H9 (cell line): ENCODE measurements at regions not wholly inside any gene's neighbourhood (a gene's known extent, or its start where the extent isn't known, plus 50 kb on each side); places are given as distances from the start of the nearest gene placed in this dataset.

Source experiments
- DNase-seq: peaks from one replicate; pipeline ENCODE4 v3.0.0-alpha.2; 2017
- H2AFZ ChIP-seq: one replicate; pipeline ENCODE4 v1.6.1; 2013; ENCODE audit warnings: mild to moderate bottlenecking, low read length, control low read depth, moderate library complexity
- H2AK5ac ChIP-seq: 2 replicates; pipeline ENCODE4 v1.6.1; 2013; ENCODE audit warnings: low read length, control low read depth, mixed read lengths; ENCODE audit not compliant: insufficient read length
- H2BK120ac ChIP-seq: one replicate; pipeline ENCODE4 v1.6.1; 2013; ENCODE audit warnings: low read depth, mild to moderate bottlenecking, low read length, control low read depth, inconsistent platforms; ENCODE audit not compliant: poor library complexity, severe bottlenecking
- H2BK12ac ChIP-seq: 2 replicates; pipeline ENCODE4 v1.6.1; 2013; ENCODE audit warnings: low read length, control low read depth, mixed read lengths, low read depth; ENCODE audit not compliant: insufficient read length
- H2BK15ac ChIP-seq: 2 replicates; pipeline ENCODE4 v1.6.1; 2013; ENCODE audit warnings: low read depth, low read length, control low read depth
- H2BK20ac ChIP-seq: one replicate; pipeline ENCODE4 v1.6.1; 2013; ENCODE audit warnings: low read depth, mild to moderate bottlenecking, low read length, control low read depth, inconsistent platforms; ENCODE audit not compliant: poor library complexity, severe bottlenecking
- H2BK5ac ChIP-seq: 2 replicates; pipeline ENCODE4 v1.6.1; 2013; ENCODE audit warnings: low read length, control low read depth, mixed read lengths; ENCODE audit not compliant: insufficient read length
- H3K14ac ChIP-seq: 2 replicates; pipeline ENCODE4 v1.6.1; 2013; ENCODE audit warnings: low read length, control low read depth; ENCODE audit not compliant: insufficient read depth
- H3K18ac ChIP-seq: 2 replicates; pipeline ENCODE4 v1.6.1; 2013; ENCODE audit warnings: low read depth, mild to moderate bottlenecking, mixed read lengths, low read length, control low read depth; ENCODE audit not compliant: insufficient read length
- H3K23ac ChIP-seq: 2 replicates; pipeline ENCODE4 v1.6.1; 2013; ENCODE audit warnings: low read length, control low read depth, mixed read lengths, low read depth; ENCODE audit not compliant: insufficient read length
- H3K23me2 ChIP-seq: 2 replicates; pipeline ENCODE4 v1.6.1; 2013; ENCODE audit warnings: low read depth, mild to moderate bottlenecking, mixed read lengths, low read length, control low read depth; ENCODE audit not compliant: insufficient read length, poor library complexity, severe bottlenecking
- H3K27ac ChIP-seq: 2 replicates; pipeline ENCODE4 v1.5.1; 2013; ENCODE audit warnings: low read length, control low read depth, mixed read lengths, low read depth; ENCODE audit not compliant: insufficient read length
- H3K27me3 ChIP-seq: 2 replicates; pipeline ENCODE4 v1.6.1; 2013; ENCODE audit warnings: low read length, control low read depth, inconsistent platforms; ENCODE audit not compliant: insufficient read depth
- H3K4ac ChIP-seq: 2 replicates; pipeline ENCODE4 v1.6.1; 2013; ENCODE audit warnings: low read depth, mild to moderate bottlenecking, control low read depth, inconsistent platforms, low read length, moderate library complexity
- H3K4me1 ChIP-seq: 2 replicates; pipeline ENCODE4 v1.6.1; 2013; ENCODE audit warnings: low read length, control low read depth, inconsistent platforms; ENCODE audit not compliant: insufficient read depth
- H3K4me2 ChIP-seq: 2 replicates; pipeline ENCODE4 v1.6.1; 2013; ENCODE audit warnings: low read length, control low read depth, mixed read lengths; ENCODE audit not compliant: insufficient read length, insufficient read depth
- H3K56ac ChIP-seq: 2 replicates; pipeline ENCODE4 v1.6.1; 2013; ENCODE audit warnings: low read depth, mild to moderate bottlenecking, mixed read lengths, low read length, control low read depth; ENCODE audit not compliant: insufficient read length
- H3K79me1 ChIP-seq: 2 replicates; pipeline ENCODE4 v1.6.1; 2013; ENCODE audit warnings: low read depth, mild to moderate bottlenecking, moderate library complexity, low read length, control low read depth, inconsistent platforms; ENCODE audit not compliant: insufficient read depth, poor library complexity, severe bottlenecking
- H3K79me2 ChIP-seq: 2 replicates; pipeline ENCODE4 v1.6.1; 2013; ENCODE audit warnings: low read length, control low read depth, inconsistent platforms; ENCODE audit not compliant: insufficient read depth
- H3K9ac ChIP-seq: 2 replicates; pipeline ENCODE4 v1.6.1; 2013; ENCODE audit warnings: low read length, control low read depth, mixed read lengths; ENCODE audit not compliant: insufficient read length; ENCODE audit errors: extremely low read depth
- H3K9me3 ChIP-seq: one replicate; pipeline ENCODE4 v1.6.1; 2013; ENCODE audit warnings: low read depth, low read length, inconsistent platforms; ENCODE audit not compliant: control insufficient read depth
- H3T11ph ChIP-seq: one replicate; pipeline ENCODE4 v1.6.1; 2013; ENCODE audit warnings: mild to moderate bottlenecking, low read length, control low read depth, inconsistent platforms
- H4K20me1 ChIP-seq: one replicate; pipeline ENCODE4 v1.6.1; 2013; ENCODE audit not compliant: control insufficient read depth, insufficient read length, insufficient read depth
- H4K5ac ChIP-seq: 2 replicates; pipeline ENCODE4 v1.6.1; 2013; ENCODE audit warnings: low read depth, mild to moderate bottlenecking, mixed read lengths, low read length, control low read depth; ENCODE audit not compliant: insufficient read length
- H4K8ac ChIP-seq: replicated peaks from 2 replicates; pipeline ENCODE4 v1.6.1; 2013; ENCODE audit warnings: low read length, control low read depth, mixed read lengths, low read depth; ENCODE audit not compliant: insufficient read length
- H4K91ac ChIP-seq: 2 replicates; pipeline ENCODE4 v1.6.1; 2013; ENCODE audit warnings: low read depth, mild to moderate bottlenecking, moderate library complexity, mixed read lengths, low read length, control low read depth; ENCODE audit not compliant: insufficient read length
- H3K27ac Mint-ChIP-seq, 3 experiments: 2 replicates in 2 of 3; 3 replicates in 1 of 3; pipeline ENCODE4 v1.8.0; 2020 to 2021; ENCODE audit warnings: mixed read lengths in 3 of 3, mild to moderate bottlenecking in 1 of 3, moderate library complexity in 1 of 3
- H3K27me3 Mint-ChIP-seq: 2 replicates; pipeline ENCODE4 v1.8.0; 2021; ENCODE audit warnings: low read depth, mild to moderate bottlenecking, moderate library complexity, mixed read lengths
- H3K36me3 Mint-ChIP-seq, 3 experiments: 2 replicates in 2 of 3; 3 replicates in 1 of 3; pipeline ENCODE4 v1.8.0; 2020 to 2021; ENCODE audit warnings: low read depth in 3 of 3, mixed read lengths in 3 of 3; ENCODE audit not compliant: insufficient read depth in 1 of 3
- H3K4me1 Mint-ChIP-seq, 2 experiments: 2 replicates each; pipeline ENCODE4 v1.8.0; 2020; ENCODE audit warnings: mixed read lengths in 2 of 2
- H3K4me3 Mint-ChIP-seq, 2 experiments: 2 replicates in 1 of 2; 3 replicates in 1 of 2; pipeline ENCODE4 v1.8.0; 2020 to 2021; ENCODE audit warnings: mild to moderate bottlenecking in 2 of 2, mixed read lengths in 2 of 2, moderate library complexity in 1 of 2
- H3K9me3 Mint-ChIP-seq, 2 experiments: 2 replicates in 1 of 2; 3 replicates in 1 of 2; pipeline ENCODE4 v1.8.0; 2020; ENCODE audit warnings: mild to moderate bottlenecking in 2 of 2, mixed read lengths in 2 of 2, moderate library complexity in 1 of 2
- WGBS: extraction: QIAGEN DNeasy Blood & Tissue Kit; methylation state at CpG from one replicate; pipeline ENCODE4 v1.1.7; 2013; ENCODE audit warnings: missing lambda C conversion rate, low lambda C conversion rate, mixed read lengths; ENCODE audit not compliant: insufficient read length; ENCODE audit errors: extremely low coverage; 5-methylcytosine and 5-hydroxymethylcytosine counted together
- TF ChIP-seq, protein P1 (sequence below): fragments of 200-600 bp; sonication (generic); conservative IDR thresholded peaks from 3 replicates; pipeline ENCODE4 v1.8.0; 2021; ENCODE audit warnings: antibody characterized with exemption, mild to moderate bottlenecking

DNA sequence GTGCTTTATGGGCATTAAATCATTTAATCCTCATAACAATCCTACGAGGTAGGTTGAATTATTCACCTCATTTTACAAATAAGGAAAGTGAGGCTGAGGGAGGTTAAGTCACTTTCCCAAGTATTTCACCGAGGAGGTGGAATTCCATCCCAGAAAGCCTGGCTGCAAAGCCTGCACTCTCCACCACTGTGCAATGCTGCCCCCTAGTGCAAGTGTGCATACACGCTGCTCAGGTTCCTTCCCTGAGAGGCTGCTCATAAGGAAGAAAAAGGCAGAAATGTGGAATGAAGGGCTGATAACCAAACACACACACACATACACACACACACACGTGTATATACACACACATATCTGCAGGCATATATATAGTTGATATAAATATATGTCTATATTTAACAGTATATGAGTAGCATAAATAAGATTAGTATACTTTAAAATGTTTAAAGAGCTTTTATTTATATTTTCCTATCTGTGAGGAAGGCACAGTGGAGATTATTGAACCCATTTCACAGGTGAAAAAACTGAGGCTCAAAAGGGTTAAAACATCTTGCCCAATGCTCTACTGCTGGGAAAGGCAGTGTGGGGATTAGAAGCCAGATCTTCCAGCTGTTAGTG is 714.5 kb upstream of the TENM3 start:
- Mint-ChIP-seq H3K4me3 (no peak overlapping the region), H3K27ac (no peak overlapping the region), H3K4me1 (peaks cover 12 to 15% of the 10 kb centered on the region in 2 experiments), H3K36me3 (no peaks in the 10 kb centered on the region), H3K9me3 (no peaks in the 10 kb centered on the region), H3K27me3 (peaks cover 1% of the 10 kb centered on the region; the same call in 1 of the 2 replicates)
- Histone ChIP-seq H3K4me2 (no peak overlapping the region), H3K56ac (no peak overlapping the region), H2BK5ac (no peak overlapping the region), H2AFZ (no peak overlapping the region), H3K27ac (no peak overlapping the region), H4K8ac (no peak overlapping the region), H2BK120ac (no peak overlapping the region), H3K79me1 (no peaks in the 10 kb centered on the region), H3K18ac (no peak overlapping the region), H2BK15ac (no peak overlapping the region), H3K4me1 (0 out of 2 replicates have a peak, but pooled peaks cover under 1% of the 10 kb centered on the region), H3K9me3 (no peaks in the 10 kb centered on the region), H2AK5ac (no peak overlapping the region), H3K9ac (no peak overlapping the region), H3K79me2 (no peaks in the 10 kb centered on the region), H3K27me3 (no peaks in the 10 kb centered on the region), H2BK20ac (no peak overlapping the region), H3K14ac (no peak overlapping the region), H4K91ac (no peak overlapping the region), H2BK12ac (no peak overlapping the region), H3K23ac (no peak overlapping the region), H3K4ac (no peak overlapping the region), H3K23me2 (no peaks in the 10 kb centered on the region), H4K20me1 (no peaks in the 10 kb centered on the region), H3T11ph (no peak overlapping the region), H4K5ac (no peak overlapping the region)
- no CpG with 5 or more reads among the region's 4 CpGs for WGBS
- TF ChIP-seq, protein P1, sequence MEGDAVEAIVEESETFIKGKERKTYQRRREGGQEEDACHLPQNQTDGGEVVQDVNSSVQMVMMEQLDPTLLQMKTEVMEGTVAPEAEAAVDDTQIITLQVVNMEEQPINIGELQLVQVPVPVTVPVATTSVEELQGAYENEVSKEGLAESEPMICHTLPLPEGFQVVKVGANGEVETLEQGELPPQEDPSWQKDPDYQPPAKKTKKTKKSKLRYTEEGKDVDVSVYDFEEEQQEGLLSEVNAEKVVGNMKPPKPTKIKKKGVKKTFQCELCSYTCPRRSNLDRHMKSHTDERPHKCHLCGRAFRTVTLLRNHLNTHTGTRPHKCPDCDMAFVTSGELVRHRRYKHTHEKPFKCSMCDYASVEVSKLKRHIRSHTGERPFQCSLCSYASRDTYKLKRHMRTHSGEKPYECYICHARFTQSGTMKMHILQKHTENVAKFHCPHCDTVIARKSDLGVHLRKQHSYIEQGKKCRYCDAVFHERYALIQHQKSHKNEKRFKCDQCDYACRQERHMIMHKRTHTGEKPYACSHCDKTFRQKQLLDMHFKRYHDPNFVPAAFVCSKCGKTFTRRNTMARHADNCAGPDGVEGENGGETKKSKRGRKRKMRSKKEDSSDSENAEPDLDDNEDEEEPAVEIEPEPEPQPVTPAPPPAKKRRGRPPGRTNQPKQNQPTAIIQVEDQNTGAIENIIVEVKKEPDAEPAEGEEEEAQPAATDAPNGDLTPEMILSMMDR = peak; percentile 96
- peak; percentile 85 for DNase-seq
